OCI-LY1 (cell line): ENCODE measurements at regions not wholly inside any gene's neighbourhood (a gene's known extent, or its start where the extent isn't known, plus 50 kb on each side); places are given as distances from the start of the nearest gene placed in this dataset.

Experiments
- H2AFZ ChIP-seq: fragments of 200-600 bp; sonication (generic), shearing (Covaris generic); 2 replicates; pipeline ENCODE4 v1.6.0; 2014; ENCODE audit warnings: antibody characterized with exemption, mild to moderate bottlenecking, low read length
- H3F3A ChIP-seq: fragments of 200-600 bp; sonication (generic), shearing (Covaris generic); 2 replicates; pipeline ENCODE4 v1.6.0; 2014; ENCODE audit warnings: mild to moderate bottlenecking, antibody characterized with exemption, low read length, moderate library complexity; ENCODE audit not compliant: insufficient read depth
- H3K27ac ChIP-seq: fragments of 200-600 bp; sonication (generic); 2 replicates; pipeline ENCODE4 v1.5.1; 2014; ENCODE audit warnings: low read length, mixed run types, mild to moderate bottlenecking, low read depth; ENCODE audit not compliant: poor library complexity, severe bottlenecking
- H3K27me3 ChIP-seq: fragments of 200-600 bp; sonication (generic); 2 replicates; pipeline ENCODE4 v1.6.0; 2014; ENCODE audit warnings: antibody characterized with exemption, mild to moderate bottlenecking, low read length, moderate library complexity; ENCODE audit not compliant: insufficient read depth
- H3K36me3 ChIP-seq: fragments of 200-600 bp; sonication (generic); 2 replicates; pipeline ENCODE4 v1.6.1; 2014; ENCODE audit warnings: mild to moderate bottlenecking, antibody characterized with exemption, low read length, moderate library complexity, mixed read lengths; ENCODE audit not compliant: insufficient read depth
- H3K4me1 ChIP-seq: fragments of 200-600 bp; sonication (generic); 2 replicates; pipeline ENCODE4 v1.5.1; 2014; ENCODE audit warnings: mild to moderate bottlenecking, low read length, moderate library complexity; ENCODE audit not compliant: insufficient read depth, severe bottlenecking
- H3K4me2 ChIP-seq: fragments of 200-600 bp; sonication (generic), shearing (Covaris generic); 2 replicates; pipeline ENCODE4 v1.6.1; 2014; ENCODE audit warnings: low read length
- H3K4me3 ChIP-seq: fragments of 200-600 bp; sonication (generic); 2 replicates; pipeline ENCODE4 v1.5.1; 2014; ENCODE audit warnings: low read length, low read depth, mild to moderate bottlenecking, mixed read lengths; ENCODE audit not compliant: poor library complexity, severe bottlenecking
- H3K79me2 ChIP-seq: fragments of 200-600 bp; shearing (Covaris generic); 2 replicates; pipeline ENCODE4 v1.6.1; 2016; ENCODE audit warnings: mixed run types, low read length, mixed read lengths; ENCODE audit not compliant: insufficient read depth
- H3K9ac ChIP-seq: fragments of 200-600 bp; sonication (generic), shearing (Covaris generic); 2 replicates; pipeline ENCODE4 v1.6.1; 2014; ENCODE audit warnings: mild to moderate bottlenecking, low read length, mixed read lengths
- H3K9me2 ChIP-seq: fragments of 200-600 bp; sonication (generic), shearing (Covaris generic); 2 replicates; pipeline ENCODE4 v1.6.1; 2014; ENCODE audit warnings: low read depth, mild to moderate bottlenecking, low read length, mixed read lengths
- H3K9me3 ChIP-seq: fragments of 200-600 bp; shearing (Covaris generic); 2 replicates; pipeline ENCODE4 v1.6.1; 2014; ENCODE audit warnings: low read length, mixed read lengths
- H4K20me1 ChIP-seq: fragments of 200-600 bp; sonication (generic), shearing (Covaris generic); 2 replicates; pipeline ENCODE4 v1.6.0; 2016; ENCODE audit warnings: mild to moderate bottlenecking, low read length; ENCODE audit not compliant: insufficient read depth
- CTCF ChIP-seq: fragments of 200-600 bp; sonication (generic), shearing (Covaris generic); IDR thresholded peaks from 2 replicates; pipeline ENCODE4 v1.5.1; 2017; ENCODE audit warnings: mild to moderate bottlenecking, antibody characterized with exemption, low read length, moderate library complexity, mixed read lengths
- EZH2 ChIP-seq: fragments of 200-600 bp; sonication (generic), shearing (Covaris generic); IDR thresholded peaks from 2 replicates; pipeline ENCODE4 v1.8.0; 2017; ENCODE audit warnings: borderline replicate concordance, mixed run types, mild to moderate bottlenecking, antibody characterized with exemption, low read length, moderate library complexity, mixed read lengths

DNA sequence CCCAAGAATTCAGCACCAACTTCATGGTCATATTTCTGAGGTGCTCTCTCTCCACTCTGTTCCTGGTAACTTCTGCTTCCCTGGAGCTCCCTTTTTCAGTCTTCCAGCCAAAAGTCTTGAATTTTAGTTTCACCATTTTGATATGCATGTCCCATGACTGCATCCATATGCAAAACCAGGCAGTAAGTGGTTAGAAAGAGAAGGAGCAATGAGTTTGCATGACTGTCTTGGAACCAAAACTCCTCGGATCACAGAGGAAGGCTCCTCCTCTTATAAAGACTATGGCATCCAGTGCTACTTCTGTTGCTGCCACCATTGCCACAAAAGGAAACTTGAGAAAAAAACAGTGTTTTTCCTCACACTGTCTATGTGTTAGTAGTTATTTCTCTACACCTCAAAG lies 269.1 kb upstream of the GLI3 start:
- H3K27me3 ChIP-seq: no peaks in the 10 kb centered on the region
- H4K20me1 ChIP-seq: no peaks in the 10 kb centered on the region
- H2AFZ ChIP-seq: no peak overlapping the region
- no peaks in the 10 kb centered on the region for H3K79me2 ChIP-seq
- TF ChIP-seq EZH2 (no peak), CTCF (no peak)
- H3K27ac ChIP-seq: no peak overlapping the region
- no peak overlapping the region for H3K9ac ChIP-seq
- H3K9me3 ChIP-seq: no peaks in the 10 kb centered on the region
- no peaks in the 10 kb centered on the region for H3K9me2 ChIP-seq
- no peak overlapping the region for H3K4me2 ChIP-seq
- no peaks in the 10 kb centered on the region for H3K4me1 ChIP-seq
- H3F3A ChIP-seq: no peaks in the 10 kb centered on the region
- no peaks in the 10 kb centered on the region for H3K36me3 ChIP-seq
- H3K4me3 ChIP-seq: no peak overlapping the region

- H3K36me3 ChIP-seq: no peaks in the 10 kb centered on the region
- H3K4me2 ChIP-seq: no peak overlapping the region
- no peaks in the 10 kb centered on the region for H3K9me3 ChIP-seq
- H3F3A ChIP-seq: no peaks in the 10 kb centered on the region
- TF ChIP-seq EZH2 (no peak), CTCF (no peak)
- H3K27me3 ChIP-seq: no peaks in the 10 kb centered on the region
- no peak overlapping the region for H3K9ac ChIP-seq
- no peaks in the 10 kb centered on the region for H3K4me1 ChIP-seq
- no peak overlapping the region for H2AFZ ChIP-seq
- H3K27ac ChIP-seq: no peak overlapping the region
- no peak overlapping the region for H3K4me3 ChIP-seq
- no peaks in the 10 kb centered on the region for H4K20me1 ChIP-seq
- H3K79me2 ChIP-seq: no peaks in the 10 kb centered on the region
- H3K9me2 ChIP-seq: no peaks in the 10 kb centered on the region
Observed at GRCh38 chr7:42502022-42502421, 265.0 kb upstream of the GLI3 start.

DNA sequence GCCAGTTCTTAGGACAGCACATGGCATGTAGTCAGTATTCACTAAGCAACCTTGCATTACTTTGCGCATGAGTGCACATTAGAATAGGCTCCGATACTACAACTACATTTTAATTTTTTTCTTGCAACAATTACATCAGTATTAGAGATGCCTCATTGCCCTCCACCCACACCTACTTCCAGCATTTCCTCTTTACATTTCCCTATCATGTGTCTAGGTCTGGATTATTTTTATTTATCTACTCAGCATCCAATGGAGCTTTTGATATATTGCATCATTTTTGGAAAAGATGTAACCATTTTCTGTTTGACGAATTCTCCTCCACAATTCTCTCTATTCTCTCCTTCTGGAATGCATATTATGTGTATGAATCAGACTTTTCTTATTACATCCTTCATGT lies 258.2 kb upstream of the GLI3 start:
- Histone ChIP-seq H3K27me3 (no peaks in the 10 kb centered on the region), H3K36me3 (no peaks in the 10 kb centered on the region), H3K4me1 (no peaks in the 10 kb centered on the region), H3K4me3 (no peak overlapping the region), H3K9me2 (no peaks in the 10 kb centered on the region), H3K9me3 (no peaks in the 10 kb centered on the region), H3K79me2 (no peaks in the 10 kb centered on the region), H3K9ac (no peak overlapping the region), H3K4me2 (no peak overlapping the region), H2AFZ (no peak overlapping the region), H3K27ac (no peak overlapping the region), H4K20me1 (no peaks in the 10 kb centered on the region), H3F3A (no peaks in the 10 kb centered on the region)
- no peak for TF ChIP-seq EZH2
- TF ChIP-seq CTCF: no peak

GRCh38 chr7:42494736-42495135 lies 257.7 kb upstream of the GLI3 start:
- H3K9ac ChIP-seq: no peak overlapping the region
- no peaks in the 10 kb centered on the region for H3K36me3 ChIP-seq
- H3K79me2 ChIP-seq: no peaks in the 10 kb centered on the region
- H3K9me2 ChIP-seq: no peaks in the 10 kb centered on the region
- no peaks in the 10 kb centered on the region for H3K27me3 ChIP-seq
- no peaks in the 10 kb centered on the region for H3K4me1 ChIP-seq
- no peak overlapping the region for H2AFZ ChIP-seq
- H3K4me2 ChIP-seq: no peak overlapping the region
- no peaks in the 10 kb centered on the region for H3K9me3 ChIP-seq
- H3F3A ChIP-seq: no peaks in the 10 kb centered on the region
- H4K20me1 ChIP-seq: no peaks in the 10 kb centered on the region
- TF ChIP-seq EZH2 (no peak), CTCF (no peak)
- H3K4me3 ChIP-seq: no peak overlapping the region
- H3K27ac ChIP-seq: no peak overlapping the region
